Fibroblast of the aortic adventitia (primary cell): ENCODE measurements at regions not wholly inside any gene's neighbourhood (a gene's known extent, or its start where the extent isn't known, plus 50 kb on each side); places are given as distances from the start of the nearest gene placed in this dataset.

Experiments used
- DNase-seq: peaks from one replicate; pipeline ENCODE4 v3.0.0-alpha.2; 2010; ENCODE audit warnings: low read depth
- H3K4me3 ChIP-seq: 2 replicates; pipeline ENCODE4 v1.5.1; 2011; ENCODE audit warnings: low read depth, mild to moderate bottlenecking, control low read depth, low read length, moderate library complexity
- CTCF ChIP-seq: IDR thresholded peaks from 2 replicates; pipeline ENCODE4 v1.5.1; 2011; ENCODE audit warnings: mild to moderate bottlenecking, low read length, control low read depth, inconsistent platforms; ENCODE audit not compliant: insufficient read depth

GRCh38 chr12:68429696-68430095 is 97.5 kb upstream of the MDM1 start:
- no peak overlapping the region for H3K4me3 ChIP-seq

GRCh38 chr12:68431786-68432185 is 99.6 kb upstream of the MDM1 start:
- H3K4me3 ChIP-seq = no peak overlapping the region
- no peak for DNase-seq
- TF ChIP-seq CTCF = no peak

More at GRCh38 chr12:68429696-68430095, 97.5 kb upstream of the MDM1 start:
- DNase-seq = no peak
- no peak for TF ChIP-seq CTCF

GRCh38 chr12:68432622-68433021 is 100.5 kb upstream of the MDM1 start:
- no peak for TF ChIP-seq CTCF
- no peak for DNase-seq
- H3K4me3 ChIP-seq = no peak overlapping the region

GRCh38 chr12:68434391-68435298 is 102.5 kb upstream of the MDM1 start:
- DNase-seq = no peak
- H3K4me3 ChIP-seq = no peak overlapping the region
- no peak for TF ChIP-seq CTCF

GRCh38 chr12:68435299-68435637 is 103.1 kb upstream of the MDM1 start:
- DNase-seq = no peak
- no peak for TF ChIP-seq CTCF

GRCh38 chr12:68435816-68436215 is 103.7 kb upstream of the MDM1 start:
- no peak overlapping the region for H3K4me3 ChIP-seq
- TF ChIP-seq CTCF = no peak
- no peak for DNase-seq

More at GRCh38 chr12:68435299-68435637, 103.1 kb upstream of the MDM1 start:
- H3K4me3 ChIP-seq = no peak overlapping the region

GRCh38 chr12:68438601-68439000 is 106.4 kb upstream of the MDM1 start:
- no peak for DNase-seq
- no peak for TF ChIP-seq CTCF
- no peak overlapping the region for H3K4me3 ChIP-seq
